AG10803 (cell line): ENCODE measurements at regions not wholly inside any gene's neighbourhood (a gene's known extent, or its start where the extent isn't known, plus 50 kb on each side); places are given as distances from the start of the nearest gene placed in this dataset.

Source experiments
- DNase-seq: peaks from one replicate; pipeline ENCODE4 v3.0.0; 2010; ENCODE audit warnings: low read depth
- H3K4me3 ChIP-seq: 2 replicates; pipeline ENCODE4 v1.5.1; 2011; ENCODE audit warnings: mild to moderate bottlenecking, low read length, control low read depth
- CTCF ChIP-seq: conservative IDR thresholded peaks from 2 replicates; pipeline ENCODE4 v1.5.1; 2011; ENCODE audit warnings: mild to moderate bottlenecking, low read length, control low read depth, inconsistent platforms

- no peak for DNase-seq
- H3K4me3 ChIP-seq = no peak overlapping the region
- no peak for TF ChIP-seq CTCF
Measured at GRCh38 chr2:78051480-78051879, 529.3 kb upstream of the LRRTM4 start.

GRCh38 chr2:78056976-78057375 lies 534.8 kb upstream of the LRRTM4 start:
- TF ChIP-seq CTCF = no peak
- DNase-seq = no peak
- H3K4me3 ChIP-seq = no peak overlapping the region

- DNase-seq = no peak
- no peak for TF ChIP-seq CTCF
- no peak overlapping the region for H3K4me3 ChIP-seq
Measured at GRCh38 chr2:78061301-78061700, 539.1 kb upstream of the LRRTM4 start.

GRCh38 chr2:78061732-78062131 lies 539.6 kb upstream of the LRRTM4 start:
- no peak overlapping the region for H3K4me3 ChIP-seq
- no peak for DNase-seq
- no peak for TF ChIP-seq CTCF

- no peak for TF ChIP-seq CTCF
- no peak for DNase-seq
- H3K4me3 ChIP-seq = no peak overlapping the region
Measured at GRCh38 chr2:78063246-78064020, 541.3 kb upstream of the LRRTM4 start.

- no peak overlapping the region for H3K4me3 ChIP-seq
- DNase-seq = no peak
- TF ChIP-seq CTCF = no peak
Measured at GRCh38 chr2:78065366-78065765, 543.2 kb upstream of the LRRTM4 start.

GRCh38 chr2:78068808-78069207 lies 546.6 kb upstream of the LRRTM4 start:
- no peak for DNase-seq
- H3K4me3 ChIP-seq = no peak overlapping the region
- no peak for TF ChIP-seq CTCF
